HG03442 (cell line): ENCODE measurements at regions not wholly inside any gene's neighbourhood (a gene's known extent, or its start where the extent isn't known, plus 50 kb on each side); places are given as distances from the start of the nearest gene placed in this dataset.
A peak's percentile ranks its signal among the peaks of the same experiment; 100 is the strongest.

ENCODE experiments used
- ATAC-seq: cut with Tn5 transposase; IDR thresholded peaks from one replicate; pipeline ENCODE4 v1.9.1; 2021; ENCODE audit warnings: mild to moderate bottlenecking, moderate library complexity; ENCODE audit not compliant: unreplicated experiment

GRCh38 chr9:119841016-119841415 is 471.8 kb upstream of the BRINP1 start:
- no peak for ATAC-seq

DNA sequence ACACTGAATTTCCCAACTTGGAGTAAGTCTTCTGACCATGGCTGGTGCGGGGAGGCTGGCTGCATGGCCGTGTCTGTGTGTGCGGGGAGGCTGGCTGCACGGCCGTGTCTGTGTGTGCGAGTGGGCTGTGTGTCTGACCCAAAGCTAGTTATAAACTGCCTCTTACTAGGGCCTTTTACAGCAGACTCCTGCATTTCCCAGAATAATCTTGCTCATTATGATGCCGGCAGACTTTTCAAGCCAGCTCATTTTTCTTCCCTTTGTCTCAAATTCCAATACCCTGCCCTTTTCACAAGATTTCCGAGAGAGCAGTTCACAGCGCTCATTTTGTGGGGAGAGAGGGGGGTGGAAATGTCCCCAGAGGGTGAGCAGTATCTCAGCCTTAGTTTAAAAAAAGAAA is 470.7 kb upstream of the BRINP1 start:
- no peak for ATAC-seq

- ATAC-seq, result no peak
Measured at GRCh38 chr9:119838210-119838609, 469.0 kb upstream of the BRINP1 start.

GRCh38 chr9:119836036-119836435 is 466.8 kb upstream of the BRINP1 start:
- no peak for ATAC-seq

- no peak for ATAC-seq
Measured at GRCh38 chr9:119834064-119834620, 464.9 kb upstream of the BRINP1 start.

- ATAC-seq, result no peak
Measured at GRCh38 chr9:119831309-119831708, 462.1 kb upstream of the BRINP1 start.

- ATAC-seq, result no peak
Measured at GRCh38 chr9:119829748-119830147, 460.5 kb upstream of the BRINP1 start.

DNA sequence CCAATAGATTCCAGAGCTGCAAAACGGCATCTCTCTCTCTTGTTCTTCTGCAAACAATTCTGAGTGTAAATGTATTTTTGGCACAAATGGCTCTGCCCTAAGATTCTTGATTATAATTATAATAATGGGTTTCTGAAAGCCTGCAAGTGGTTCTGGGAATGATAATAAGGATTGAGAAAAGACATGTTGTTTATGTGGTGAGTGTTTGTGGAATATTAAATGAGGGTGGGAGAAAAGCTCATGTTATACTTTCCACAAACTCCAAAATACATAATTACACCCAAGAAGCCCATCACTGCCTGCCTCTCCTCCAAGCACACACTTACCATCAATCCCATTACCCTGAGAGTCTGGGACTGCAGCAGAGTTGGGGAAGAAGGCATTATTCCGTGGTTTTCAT is 460.0 kb upstream of the BRINP1 start:
- ATAC-seq, result no peak

DNA sequence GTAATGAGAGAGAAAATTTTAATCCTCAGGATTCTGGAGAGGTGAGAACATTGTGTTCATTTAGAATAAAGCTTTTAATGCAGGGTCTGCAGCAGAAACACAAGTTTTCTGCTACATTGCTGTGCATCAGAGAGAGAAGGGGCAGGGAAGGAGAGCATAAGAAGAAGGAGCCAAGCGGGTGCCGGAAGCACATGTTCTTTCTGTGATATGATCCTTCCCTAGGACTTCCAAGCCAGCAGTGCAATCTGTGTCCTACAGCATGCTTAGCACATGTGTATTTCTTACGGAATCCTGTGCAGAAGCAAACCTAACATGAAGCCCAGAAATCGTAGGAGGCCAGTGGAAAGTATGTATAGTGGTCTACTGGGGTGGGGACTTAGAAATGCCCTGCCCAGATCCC is 458.3 kb upstream of the BRINP1 start:
- no peak for ATAC-seq

DNA sequence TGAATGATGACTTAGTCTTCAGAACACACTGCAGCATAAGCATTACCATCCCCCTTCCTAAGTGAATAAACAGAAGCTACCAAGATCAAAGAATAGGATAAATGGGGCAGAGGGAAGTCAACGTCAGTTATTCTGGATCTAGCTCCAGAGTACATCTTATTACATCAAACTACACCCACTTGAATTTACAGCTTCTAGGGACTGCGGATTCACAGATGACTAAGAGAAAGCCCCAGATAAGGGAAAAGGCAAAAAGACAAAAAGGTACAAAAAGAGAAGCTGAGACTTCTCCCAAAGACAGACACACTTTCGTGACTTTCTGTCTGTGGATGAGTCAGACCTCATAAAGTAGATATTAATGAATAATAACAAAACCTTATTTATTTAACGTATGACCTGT is 457.9 kb upstream of the BRINP1 start:
- no peak for ATAC-seq

GRCh38 chr9:119818726-119819435 is 449.6 kb upstream of the BRINP1 start:
- ATAC-seq, result no peak

GRCh38 chr9:119810645-119811429 is 441.6 kb upstream of the BRINP1 start:
- no peak for ATAC-seq

GRCh38 chr9:119803679-119804078 is 434.4 kb upstream of the BRINP1 start:
- no peak for ATAC-seq

DNA sequence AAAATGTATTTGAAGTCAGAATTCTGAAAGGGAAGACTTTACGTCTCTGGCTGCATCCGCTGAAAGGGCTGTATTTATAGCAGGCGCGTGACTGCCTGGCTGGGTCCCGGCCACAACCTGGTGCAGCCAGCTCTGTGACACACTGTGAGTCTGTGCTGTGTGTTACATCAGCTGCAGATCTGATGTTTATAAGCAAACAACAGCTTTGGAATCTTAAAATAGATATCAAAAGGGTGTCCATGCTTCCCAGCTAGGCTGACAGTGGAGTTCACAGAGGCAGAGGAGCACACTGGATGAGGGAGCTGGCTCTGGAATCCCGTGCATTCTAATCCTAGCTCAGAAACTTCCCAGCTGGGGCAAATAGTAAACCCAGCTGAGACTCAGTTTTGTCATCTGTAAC is 433.4 kb upstream of the BRINP1 start:
- ATAC-seq, result no peak

GRCh38 chr9:119802133-119802532 is 432.9 kb upstream of the BRINP1 start:
- ATAC-seq, result no peak

DNA sequence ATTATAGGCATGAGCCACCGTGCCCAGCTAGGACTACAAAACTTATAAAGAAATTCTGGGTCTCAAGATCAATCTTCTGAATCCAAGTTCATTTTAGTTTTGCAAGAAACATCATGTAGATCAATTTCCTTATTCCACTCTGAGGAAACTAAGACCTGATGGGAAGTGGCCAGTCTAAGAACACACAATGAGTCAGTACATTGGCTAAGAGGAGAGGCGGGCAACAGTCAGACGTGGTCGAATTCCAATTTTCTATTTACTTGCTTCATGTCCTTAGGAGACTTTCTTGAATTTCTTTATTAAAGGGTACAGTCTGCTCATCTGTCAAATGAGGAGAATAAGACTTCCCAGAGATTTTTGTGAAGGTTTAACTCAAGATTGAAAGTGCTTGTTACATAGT is 432.1 kb upstream of the BRINP1 start:
- ATAC-seq, result no peak

GRCh38 chr9:119795395-119795794 is 426.2 kb upstream of the BRINP1 start:
- ATAC-seq, result peak; percentile 58

DNA sequence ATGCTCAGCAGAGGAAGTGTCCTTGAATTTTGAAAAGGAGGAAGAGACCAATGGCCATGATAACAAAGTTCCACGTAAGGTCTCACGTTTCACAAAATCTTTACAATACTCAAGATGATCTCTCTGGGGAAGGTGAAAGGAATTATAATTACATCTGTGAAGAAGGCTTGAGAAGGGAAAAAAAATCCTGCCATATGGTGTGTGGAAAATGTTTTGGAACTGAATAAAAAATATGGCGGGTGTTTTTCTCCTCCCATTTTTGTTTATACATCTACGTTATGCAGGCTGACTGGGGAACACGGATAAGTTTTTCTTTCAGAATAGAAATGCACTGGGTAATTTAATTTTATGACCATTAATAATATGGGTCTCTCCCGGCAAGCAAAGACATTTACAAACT is 425.6 kb upstream of the BRINP1 start:
- ATAC-seq, result no peak

GRCh38 chr9:119793218-119793617 is 424.0 kb upstream of the BRINP1 start:
- no peak for ATAC-seq

- ATAC-seq, result peak; percentile 79
Measured at GRCh38 chr9:119792242-119792641, 423.0 kb upstream of the BRINP1 start.

DNA sequence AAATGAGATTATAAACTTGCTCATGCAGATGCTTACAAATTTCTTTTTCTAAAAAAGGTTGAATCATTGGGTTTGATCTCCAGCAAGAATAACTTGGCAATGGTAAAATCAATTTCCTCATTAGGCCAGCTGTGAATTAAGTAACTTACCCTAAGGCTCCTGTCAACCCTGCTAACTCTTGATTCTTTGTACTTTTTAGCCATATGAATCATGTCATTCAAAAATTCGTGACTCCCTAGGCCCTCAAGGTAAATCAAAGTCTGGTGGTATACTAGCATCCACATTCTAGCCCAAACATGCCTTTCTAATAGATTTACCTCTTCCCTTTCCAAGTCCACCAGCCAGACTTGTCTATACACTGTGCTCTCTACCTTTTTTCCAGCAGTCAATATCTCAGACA is 420.8 kb upstream of the BRINP1 start:
- ATAC-seq, result no peak

- no peak for ATAC-seq
Measured at GRCh38 chr9:119788921-119789320, 419.7 kb upstream of the BRINP1 start.
